Right lobe of liver (tissue), 6 donors: ENCODE measurements at regions not wholly inside any gene's neighbourhood (a gene's known extent, or its start where the extent isn't known, plus 50 kb on each side); places are given as distances from the start of the nearest gene placed in this dataset.
"Not testable (repeated sequence)": the region's sequence is repeated elsewhere in the genome, so short reads cannot be mapped to it uniquely, and the experiment has no call there.

ENCODE experiments used
- ATAC-seq, 4 donors: fragments of 200-7000 bp; cut with Tn5 transposase; one replicate each; pipeline ENCODE4 v1.9.1; 2020; ENCODE audit warnings: mild to moderate bottlenecking in 4 of 4, moderate library complexity in 4 of 4
- DNase-seq, 3 donors: peaks; one replicate each; pipeline ENCODE4 v3.0.0-alpha.2; 2020
- H3K27ac ChIP-seq, 3 donors: fragments of 200-600 bp; one replicate each; pipeline ENCODE4 v1.8.0; 2022
- H3K27me3 ChIP-seq, 2 donors: fragments of 200-600 bp; one replicate each; pipeline ENCODE4 v1.8.0; 2022
- H3K36me3 ChIP-seq, 4 donors: fragments of 200-600 bp; sonication (generic) in 1 of 4; one replicate each; pipeline versions ENCODE4 v1.5.1 to v1.8.0; 2017 to 2022; ENCODE audit warnings: control low read depth in 1 of 4
- H3K4me1 ChIP-seq, 4 donors: fragments of 200-600 bp; sonication (generic) in 1 of 4; one replicate each; pipeline versions ENCODE4 v1.5.1 to v1.8.0; 2017 to 2022; ENCODE audit warnings: control low read depth in 1 of 4
- H3K4me3 ChIP-seq, 3 donors: fragments of 200-600 bp; one replicate each; pipeline ENCODE4 v1.8.0; 2022
- H3K9me3 ChIP-seq, 4 donors: fragments of 200-600 bp; sonication (generic) in 1 of 4; one replicate each; pipeline versions ENCODE4 v1.5.1 to v1.8.0; 2017 to 2022; ENCODE audit warnings: control low read depth in 1 of 4
- POLR2A ChIP-seq: fragments of 450-650 bp; IDR thresholded peaks from one replicate; pipeline ENCODE4 v1.6.1; 2017; ENCODE audit warnings: antibody characterized with exemption, mild to moderate bottlenecking
- WGBS: methylation state at CpG from one replicate; pipeline ENCODE4 v1.1.6; 2018; ENCODE audit warnings: low coverage, low lambda C conversion rate; ENCODE audit not compliant: insufficient coverage; ENCODE audit errors: missing lambda C conversion rate; 5-methylcytosine and 5-hydroxymethylcytosine counted together
- intact Hi-C, 2 donors: fragments of 100-400 bp; cut with DNase I; formaldehyde crosslinking; loops; one replicate each; pipeline versions ENCODE4 v1.11.2 to v1.14.1; 2022
- TF ChIP-seq, protein P1 (sequence below), 4 donors: fragments of 200-600 bp in 3 of 4; fragments of 450-650 bp in 1 of 4; IDR thresholded peaks; one replicate each; pipeline versions ENCODE4 v1.5.1 to v1.8.0; 2016 to 2022; ENCODE audit warnings: antibody characterized with exemption in 4 of 4, mild to moderate bottlenecking in 2 of 4
- donor health status: DM: no; HTN: yes; CAD: no.
- donor health status: DM: no; HTN: no; CAD: no.
- donor health status: DM: no; HTN: no; CAD: no.
- donor health status: DM: no; HTN: yes; CAD: no.
- donor health status: DM: no; HTN: yes; CAD: no.

GRCh38 chr14:25826105-25826504 is 771.7 kb downstream of the NOVA1 start:
- no CpG with 5 or more reads among the region's 1 CpG for WGBS

GRCh38 chr14:25820368-25820767 is 770.4 kb upstream of the STXBP6 start:
- H3K36me3 ChIP-seq = no peaks in the 10 kb centered on the region
- H3K4me3 ChIP-seq = no peak overlapping the region
- no peaks in the 10 kb centered on the region for H3K27me3 ChIP-seq
- H3K27ac ChIP-seq = no peak overlapping the region
- no CpG with 5 or more reads among the region's 1 CpG for WGBS
- TF ChIP-seq POLR2A = no peak
- TF ChIP-seq, protein P1, sequence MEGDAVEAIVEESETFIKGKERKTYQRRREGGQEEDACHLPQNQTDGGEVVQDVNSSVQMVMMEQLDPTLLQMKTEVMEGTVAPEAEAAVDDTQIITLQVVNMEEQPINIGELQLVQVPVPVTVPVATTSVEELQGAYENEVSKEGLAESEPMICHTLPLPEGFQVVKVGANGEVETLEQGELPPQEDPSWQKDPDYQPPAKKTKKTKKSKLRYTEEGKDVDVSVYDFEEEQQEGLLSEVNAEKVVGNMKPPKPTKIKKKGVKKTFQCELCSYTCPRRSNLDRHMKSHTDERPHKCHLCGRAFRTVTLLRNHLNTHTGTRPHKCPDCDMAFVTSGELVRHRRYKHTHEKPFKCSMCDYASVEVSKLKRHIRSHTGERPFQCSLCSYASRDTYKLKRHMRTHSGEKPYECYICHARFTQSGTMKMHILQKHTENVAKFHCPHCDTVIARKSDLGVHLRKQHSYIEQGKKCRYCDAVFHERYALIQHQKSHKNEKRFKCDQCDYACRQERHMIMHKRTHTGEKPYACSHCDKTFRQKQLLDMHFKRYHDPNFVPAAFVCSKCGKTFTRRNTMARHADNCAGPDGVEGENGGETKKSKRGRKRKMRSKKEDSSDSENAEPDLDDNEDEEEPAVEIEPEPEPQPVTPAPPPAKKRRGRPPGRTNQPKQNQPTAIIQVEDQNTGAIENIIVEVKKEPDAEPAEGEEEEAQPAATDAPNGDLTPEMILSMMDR (IDR thresholded peaks at IDR 0.05) = no peak
- ATAC-seq (no peak), DNase-seq (no peak)
- H3K9me3 ChIP-seq = no peaks in the 10 kb centered on the region
- no peaks in the 10 kb centered on the region for H3K4me1 ChIP-seq
- intact Hi-C loops = no loop called here

More at GRCh38 chr14:25826105-25826504, 771.7 kb downstream of the NOVA1 start:
- Histone ChIP-seq H3K9me3 (no peaks in the 10 kb centered on the region), H3K27me3 (no peaks in the 10 kb centered on the region), H3K27ac (no peak overlapping the region), H3K36me3 (no peaks in the 10 kb centered on the region), H3K4me1 (no peaks in the 10 kb centered on the region), H3K4me3 (no peak overlapping the region)
- intact Hi-C loops = no loop called here
- DNase-seq (no peak), ATAC-seq (no peak)
- TF ChIP-seq POLR2A = no peak
- TF ChIP-seq, protein P1 (IDR thresholded peaks at IDR 0.05) = no peak

- H3K27me3 ChIP-seq, H3K27ac ChIP-seq, H3K4me3 ChIP-seq, H3K9me3 ChIP-seq, H3K4me1 ChIP-seq, ATAC-seq, intact Hi-C loops, H3K36me3 ChIP-seq, DNase-seq: not testable (repeated sequence)
- 17% methylated on average over 2 of the region's 3 CpGs for WGBS
Measured at GRCh38 chr14:25814622-25815021, 764.7 kb upstream of the STXBP6 start.

- TF ChIP-seq, protein P1 (IDR thresholded peaks at IDR 0.05) = no peak
- TF ChIP-seq POLR2A = no peak
Measured at GRCh38 chr14:25803386-25804018, 753.6 kb upstream of the STXBP6 start.

GRCh38 chr14:25800841-25801240 is 750.9 kb upstream of the STXBP6 start:
- intact Hi-C loops = no loop called here
- DNase-seq (no peak), ATAC-seq (no peak)
- H3K27me3 ChIP-seq = no peaks in the 10 kb centered on the region
- no peaks in the 10 kb centered on the region for H3K9me3 ChIP-seq
- H3K36me3 ChIP-seq = no peaks in the 10 kb centered on the region
- no peak overlapping the region for H3K27ac ChIP-seq
- 48% methylated on average over 3 of the region's 3 CpGs for WGBS
- H3K4me3 ChIP-seq = no peak overlapping the region
- no peaks in the 10 kb centered on the region for H3K4me1 ChIP-seq
- TF ChIP-seq, protein P1 (IDR thresholded peaks at IDR 0.05) = no peak
- no peak for TF ChIP-seq POLR2A

More at GRCh38 chr14:25803386-25804018, 753.6 kb upstream of the STXBP6 start:
- 60% methylated on average over 2 of the region's 2 CpGs for WGBS
- no peak overlapping the region for H3K27ac ChIP-seq
- no peaks in the 10 kb centered on the region for H3K36me3 ChIP-seq
- H3K4me3 ChIP-seq = no peak overlapping the region
- H3K9me3 ChIP-seq = no peaks in the 10 kb centered on the region
- H3K4me1 ChIP-seq = no peaks in the 10 kb centered on the region
- no peaks in the 10 kb centered on the region for H3K27me3 ChIP-seq
- DNase-seq (no peak), ATAC-seq (no peak)
- intact Hi-C loops = no loop called here
